GDM1 (cell line): ENCODE measurements at regions not wholly inside any gene's neighbourhood (a gene's known extent, or its start where the extent isn't known, plus 50 kb on each side); places are given as distances from the start of the nearest gene placed in this dataset.

Experiments used
- DNase-seq: peaks from one replicate; lab custom pipeline; 2025; lab: John Stamatoyannopoulos, UW

- DNase-seq: no peak
These were observed 50.1 kb upstream of the JPH3 start for GRCh38 chr16:87552072-87552718.

- no peak for DNase-seq
These were observed 50.8 kb upstream of the JPH3 start for GRCh38 chr16:87551487-87551886.

GRCh38 chr16:87550495-87550961 lies 51.8 kb upstream of the JPH3 start:
- no peak for DNase-seq

GRCh38 chr16:87549627-87550494 lies 52.4 kb upstream of the JPH3 start:
- no peak for DNase-seq

GRCh38 chr16:87548046-87548445 lies 54.3 kb upstream of the JPH3 start:
- no peak for DNase-seq

- peak; percentile 29 for DNase-seq
These were observed 50.8 kb upstream of the ZCCHC14 start for GRCh38 chr16:87543436-87544191.

GRCh38 chr16:87542531-87543102 lies 49.8 kb upstream of the ZCCHC14 start:
- DNase-seq: no peak
